ENCODE measurements at regions not wholly inside any gene's neighbourhood (a gene's known extent, or its start where the extent isn't known, plus 50 kb on each side); places are given as distances from the start of the nearest gene placed in this dataset.
"Not testable (repeated sequence)": the region's sequence is repeated elsewhere in the genome, so short reads cannot be mapped to it uniquely, and the experiment has no call there.

GRCh38 chr4:126385954-126386353 lies 1071.2 kb downstream of the FAT4 start:
- DNase-seq: no peak

DNA sequence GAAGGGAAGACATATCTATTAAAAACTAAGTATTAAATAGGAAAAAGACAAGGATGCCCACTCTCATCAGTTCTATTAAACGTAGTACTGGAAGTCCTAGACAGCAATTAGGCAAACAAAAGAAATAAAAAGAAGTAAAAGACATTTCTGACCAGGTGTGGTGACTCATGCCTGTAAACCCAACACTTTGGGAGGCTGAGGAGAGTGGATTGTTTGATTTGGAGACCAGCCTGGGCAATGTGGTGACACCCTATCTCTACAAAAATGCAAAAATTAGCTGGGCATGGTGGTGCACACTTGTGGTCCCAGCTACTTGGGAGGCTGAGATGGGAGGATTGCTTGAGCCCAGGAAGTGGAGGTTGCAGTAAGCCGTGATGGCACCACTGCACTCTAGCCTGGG lies 1071.8 kb downstream of the FAT4 start:
- DNase-seq: no peak

DNA sequence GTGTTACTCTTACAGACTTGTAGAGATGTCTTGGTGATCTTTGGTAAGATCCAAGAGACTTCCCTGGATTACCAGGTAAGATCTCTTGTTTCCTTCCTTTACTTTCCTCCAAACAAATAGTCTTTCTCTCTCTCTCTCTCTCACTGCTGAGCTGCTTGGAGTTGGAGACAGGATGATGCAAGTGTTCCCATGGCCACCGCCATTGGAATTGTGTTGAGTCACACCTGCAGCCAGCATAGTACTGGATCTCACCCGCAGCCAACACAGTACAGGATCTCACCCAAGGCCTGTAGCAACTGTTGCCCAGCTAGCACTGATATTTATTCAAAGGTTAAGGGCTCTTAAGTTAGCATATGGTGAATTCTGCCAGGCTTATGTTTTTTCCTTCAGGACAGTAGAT lies 1080.9 kb downstream of the FAT4 start:
- no peak for DNase-seq

DNA sequence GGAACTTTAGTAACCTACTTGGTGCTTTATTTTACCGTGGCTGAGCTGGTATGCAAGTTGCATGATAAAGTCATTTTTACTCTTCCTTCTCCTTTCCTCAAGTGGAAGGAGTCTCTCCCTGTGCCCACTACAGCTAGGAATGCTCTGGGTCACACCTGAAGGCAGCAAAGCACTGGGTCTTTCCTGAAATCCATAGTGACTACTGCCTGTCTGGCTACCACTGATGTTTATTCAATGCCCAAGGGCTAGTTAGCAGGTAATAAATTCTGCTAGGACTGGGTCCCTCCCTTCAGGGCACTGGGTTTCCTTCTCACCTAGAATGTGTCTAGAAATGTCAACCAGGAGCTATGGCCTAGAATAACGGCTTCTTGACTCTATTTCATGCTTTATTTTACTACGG lies 1081.4 kb downstream of the FAT4 start:
- no peak for DNase-seq

DNA sequence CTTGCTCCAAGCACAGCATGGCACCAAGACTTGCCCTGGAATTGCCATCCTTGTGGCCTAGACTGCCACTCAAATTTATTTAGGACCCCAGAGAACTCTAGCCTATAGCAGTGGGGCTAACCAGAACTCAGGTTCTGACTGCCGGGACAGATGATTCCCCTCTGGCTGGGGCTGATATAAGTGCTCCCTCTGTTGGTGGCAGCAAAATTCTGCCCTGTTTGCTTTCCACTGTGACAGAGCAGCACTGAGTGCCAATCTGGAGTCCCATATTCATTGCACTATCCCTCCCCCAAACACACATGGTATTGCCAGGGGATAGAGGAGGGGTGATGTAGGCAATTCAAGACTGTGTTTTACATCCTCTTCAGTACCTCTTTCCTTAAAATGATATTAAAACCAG lies 1081.9 kb downstream of the FAT4 start:
- no peak for DNase-seq

- DNase-seq: no peak
These were observed 1089.8 kb downstream of the FAT4 start for GRCh38 chr4:126404549-126404948.

DNA sequence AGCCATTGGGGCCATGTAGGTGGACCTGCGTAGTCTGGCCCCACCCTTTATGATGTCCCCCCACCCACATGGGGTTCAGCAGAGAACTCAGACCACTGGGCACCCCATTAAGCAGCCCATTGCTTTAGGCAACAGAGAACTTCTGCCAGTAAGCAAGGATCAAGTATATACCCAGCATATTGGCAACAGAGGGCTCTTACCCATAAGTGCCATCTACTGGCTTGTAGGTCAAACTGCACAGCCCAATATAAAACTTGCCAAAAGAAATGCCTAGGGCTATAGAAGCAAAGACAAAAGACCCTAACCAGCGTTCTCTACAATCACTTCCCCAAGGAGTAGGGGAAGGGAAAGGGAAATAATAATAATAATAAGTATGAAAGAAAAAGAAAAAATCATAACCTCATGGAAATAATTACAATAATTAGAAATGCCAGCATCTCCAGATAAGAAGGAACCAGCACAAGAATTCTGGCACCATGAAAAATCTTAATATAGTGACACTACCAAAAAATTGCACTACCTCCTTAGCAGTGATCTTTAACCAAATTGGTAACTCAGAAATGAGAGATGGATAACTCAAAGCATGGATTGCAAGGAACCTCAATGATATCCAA lies 1090.7 kb downstream of the FAT4 start:
- peak; percentile 4 for DNase-seq

DNA sequence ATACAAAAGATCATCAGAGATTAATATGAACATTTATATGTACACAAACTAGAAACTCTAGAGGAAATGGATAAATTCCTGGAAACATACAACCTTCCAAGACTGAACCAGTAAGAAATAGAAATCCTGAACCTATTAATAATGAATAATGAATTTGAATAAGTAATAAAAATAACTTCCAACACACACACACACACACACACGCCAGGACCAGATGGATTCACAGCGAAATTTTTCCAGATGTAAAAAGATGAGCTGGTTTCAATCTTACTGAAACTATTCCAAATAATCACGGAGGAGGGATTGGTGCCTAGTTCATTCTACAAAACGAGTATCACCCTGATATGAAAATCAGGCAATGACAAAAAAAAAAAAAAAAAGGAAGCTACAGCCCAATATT lies 1095.0 kb downstream of the FAT4 start:
- no peak for DNase-seq

- DNase-seq: no peak
These were observed 1096.3 kb downstream of the FAT4 start for GRCh38 chr4:126411047-126411446.

- DNase-seq: not testable (repeated sequence)
These were observed 1097.6 kb downstream of the FAT4 start for GRCh38 chr4:126412310-126412709.

- no peak for DNase-seq
These were observed 1100.0 kb downstream of the FAT4 start for GRCh38 chr4:126414741-126415140.

- no peak for DNase-seq
These were observed 1104.5 kb downstream of the FAT4 start for GRCh38 chr4:126419266-126419665.

DNA sequence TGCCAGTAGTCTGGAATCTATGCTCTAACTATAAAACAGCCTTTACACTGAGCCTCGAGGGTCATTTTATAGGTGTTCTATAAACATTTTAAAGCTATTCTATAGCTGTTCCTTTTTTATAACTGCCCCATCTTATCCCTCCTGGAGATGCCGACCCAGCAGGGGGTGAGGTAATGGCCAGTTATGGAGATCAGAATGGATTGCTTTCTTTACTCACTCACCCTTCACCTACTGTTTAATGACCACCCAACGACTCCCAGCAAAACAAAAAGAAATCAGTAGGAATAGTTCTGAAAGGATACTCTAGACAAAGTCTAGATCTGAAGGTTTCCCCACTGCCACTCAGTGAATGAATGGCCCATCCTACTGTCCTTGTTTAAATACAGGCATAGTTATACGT lies 1113.1 kb downstream of the FAT4 start:
- no peak for DNase-seq

DNA sequence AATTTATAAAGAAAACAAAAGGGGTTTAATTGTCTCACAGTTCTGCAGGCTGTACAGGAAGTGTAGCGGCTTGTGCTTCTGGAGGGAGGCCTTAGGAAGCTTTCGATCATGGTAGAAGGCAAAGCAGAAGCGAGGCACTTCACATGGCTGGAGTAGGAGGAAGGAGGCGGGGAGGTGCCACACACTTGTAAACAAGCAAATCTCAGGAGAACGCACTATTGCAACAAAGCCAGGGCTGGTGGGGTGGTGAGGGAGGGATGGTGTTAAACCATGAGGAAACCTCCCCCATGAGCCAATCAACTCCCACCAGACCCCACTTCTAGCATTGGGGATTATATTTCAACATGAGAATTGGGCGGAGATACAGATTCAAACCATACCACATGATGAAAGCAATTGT lies 1116.3 kb downstream of the FAT4 start:
- no peak for DNase-seq

DNA sequence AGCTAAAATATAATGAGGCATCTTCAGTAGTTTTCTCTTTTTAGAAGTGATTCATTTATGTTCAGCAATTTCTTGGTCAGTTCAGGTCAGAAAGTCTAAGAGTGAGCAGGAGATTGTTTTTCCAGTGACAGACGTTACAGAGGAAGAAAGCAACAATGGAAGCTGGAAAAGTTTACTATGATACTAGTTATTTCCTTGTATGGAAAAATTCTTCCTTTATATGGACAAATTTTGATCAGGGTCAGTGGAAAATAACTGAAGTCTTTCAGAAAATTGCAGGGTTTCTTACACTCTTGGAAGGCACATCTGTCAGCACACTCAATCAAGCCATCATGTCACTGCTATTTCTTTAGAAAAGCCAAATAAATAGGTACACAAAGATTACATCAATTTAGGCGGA lies 1120.7 kb downstream of the FAT4 start:
- DNase-seq: no peak

- DNase-seq: no peak
These were observed 1125.5 kb downstream of the FAT4 start for GRCh38 chr4:126440297-126440696.

- DNase-seq: no peak
These were observed 1126.6 kb downstream of the FAT4 start for GRCh38 chr4:126441173-126442035.

DNA sequence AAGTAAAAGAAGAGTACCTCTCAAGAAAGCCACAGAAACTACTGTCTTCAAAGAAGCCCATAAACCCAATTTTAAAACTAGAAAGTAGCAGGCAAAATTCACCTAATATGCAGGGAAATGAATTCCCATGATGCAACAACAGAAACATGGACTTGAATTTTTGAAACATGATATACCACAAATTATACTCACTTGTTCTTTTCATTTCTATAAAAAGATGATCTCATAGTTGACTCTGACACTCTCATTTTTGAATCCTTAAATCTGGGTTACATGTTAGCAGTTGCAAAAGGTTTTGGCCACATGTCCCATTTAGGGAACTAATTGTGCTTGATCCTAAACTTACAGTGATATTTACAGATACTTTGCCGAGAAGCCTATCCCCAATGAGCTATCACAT lies 1130.8 kb downstream of the FAT4 start:
- DNase-seq: no peak

DNA sequence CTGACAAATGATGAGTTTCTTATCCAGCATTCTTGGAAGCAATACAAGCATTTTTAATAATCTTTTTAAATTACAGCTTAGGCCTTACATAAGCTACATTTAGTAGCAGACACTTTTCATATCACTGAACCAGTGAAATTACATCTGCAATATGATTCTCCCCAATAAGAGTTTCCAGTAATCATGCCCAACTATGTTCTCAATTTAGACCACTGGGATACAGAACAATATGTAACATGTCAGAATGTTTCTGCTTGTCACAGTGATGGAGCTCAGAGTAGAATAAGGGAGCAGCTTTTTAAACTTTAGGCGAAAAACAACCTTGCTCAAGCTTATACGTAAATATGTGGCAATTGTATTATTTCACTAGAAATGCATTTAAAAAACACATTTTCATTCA lies 1132.2 kb downstream of the FAT4 start:
- DNase-seq: no peak

- no peak for DNase-seq
These were observed 1133.5 kb downstream of the FAT4 start for GRCh38 chr4:126448086-126448845.

DNA sequence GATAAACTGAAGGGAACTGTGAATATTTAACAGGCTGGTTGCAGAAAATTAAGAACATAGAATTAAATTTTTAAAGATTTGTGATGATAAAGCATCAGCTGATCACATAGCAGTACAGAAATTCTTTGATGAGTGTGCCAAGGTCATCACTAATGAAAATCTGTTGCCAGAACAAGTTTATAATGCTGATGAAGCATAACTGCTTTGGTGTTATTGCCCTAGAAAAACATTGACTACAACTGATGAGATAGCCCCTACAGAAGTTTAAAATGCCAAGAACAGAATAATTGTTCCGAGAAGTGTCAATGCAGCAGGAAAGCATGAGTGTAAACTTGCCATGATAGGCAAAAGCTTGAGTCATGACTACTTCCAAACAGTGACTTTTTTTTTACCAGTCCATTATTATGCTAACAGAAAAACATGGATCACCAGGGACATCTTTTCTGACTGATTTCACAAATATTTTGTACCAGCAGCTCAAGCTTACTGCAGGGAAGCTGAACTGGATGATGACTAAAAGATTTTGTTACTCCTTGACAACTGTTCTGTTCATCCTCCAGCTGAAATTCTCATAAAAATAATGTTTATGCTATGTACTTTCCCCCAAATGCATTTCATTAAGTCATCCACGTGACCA lies 1136.6 kb downstream of the FAT4 start:
- DNase-seq: no peak

DNA sequence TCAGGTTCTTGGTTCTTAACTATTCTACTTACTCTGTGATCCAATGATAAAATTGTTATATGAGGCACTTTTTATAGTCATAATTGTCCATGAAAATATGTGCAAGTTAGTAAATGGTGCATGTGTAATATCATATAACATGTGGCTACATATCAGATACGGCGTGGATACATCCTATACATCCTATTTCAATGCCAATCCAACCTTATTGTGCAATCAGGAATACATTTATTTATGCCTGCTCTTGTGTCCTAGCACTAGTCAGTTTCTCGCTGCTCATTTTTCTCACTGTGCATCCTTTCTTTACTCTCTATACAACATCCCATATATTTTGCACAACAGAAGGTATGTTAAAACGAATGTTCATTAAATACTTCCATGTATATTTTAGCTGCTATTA lies 1141.1 kb downstream of the FAT4 start:
- DNase-seq: no peak

GRCh38 chr4:126458993-126459392 lies 1144.2 kb downstream of the FAT4 start:
- no peak for DNase-seq

Measured in NCI-H1694 treated with DMSO at 0.1 percent for 48 hours (cell line).